Activated gamma-delta T cell treated with anti-CD3 and anti-CD28 coated beads, Interleukin-2, amount 50 U/mL, for 16 hours (primary cell): ENCODE measurements at regions not wholly inside any gene's neighbourhood (a gene's known extent, or its start where the extent isn't known, plus 50 kb on each side); places are given as distances from the start of the nearest gene placed in this dataset.
"Not testable (repeated sequence)": the region's sequence is repeated elsewhere in the genome, so short reads cannot be mapped to it uniquely, and the experiment has no call there.

Experiments used
- DNase-seq: peaks from one replicate; pipeline ENCODE4 v3.0.0-alpha.2; 2020; ENCODE audit warnings: low read depth

- DNase-seq, result no peak
These were observed 233.0 kb upstream of the NFIA start for GRCh38 chr1:60849401-60849800.

- DNase-seq, result no peak
These were observed 233.7 kb upstream of the NFIA start for GRCh38 chr1:60848583-60849188.

- no peak for DNase-seq
These were observed 234.3 kb upstream of the NFIA start for GRCh38 chr1:60847855-60848582.

- no peak for DNase-seq
These were observed 235.0 kb upstream of the NFIA start for GRCh38 chr1:60847391-60847790.

GRCh38 chr1:60845659-60846058, 236.7 kb upstream of the NFIA start:
- DNase-seq, result not testable (repeated sequence)

- DNase-seq, result no peak
These were observed 240.1 kb upstream of the NFIA start for GRCh38 chr1:60842304-60842703.

- DNase-seq, result no peak
These were observed 241.0 kb upstream of the NFIA start for GRCh38 chr1:60841116-60842046.

- DNase-seq, result not testable (repeated sequence)
These were observed 241.9 kb upstream of the NFIA start for GRCh38 chr1:60840476-60840875.

GRCh38 chr1:60835649-60836048, 246.7 kb upstream of the NFIA start:
- DNase-seq, result no peak

GRCh38 chr1:60833173-60833572, 249.2 kb upstream of the NFIA start:
- DNase-seq, result no peak

- no peak for DNase-seq
These were observed 250.0 kb upstream of the NFIA start for GRCh38 chr1:60832367-60832766.

- no peak for DNase-seq
These were observed 250.6 kb upstream of the NFIA start for GRCh38 chr1:60831780-60832179.

- no peak for DNase-seq
These were observed 253.4 kb upstream of the NFIA start for GRCh38 chr1:60828944-60829343.

GRCh38 chr1:60826320-60827094, 255.9 kb upstream of the NFIA start:
- no peak for DNase-seq

- DNase-seq, result no peak
These were observed 256.8 kb upstream of the NFIA start for GRCh38 chr1:60825593-60825992.

- DNase-seq, result no peak
These were observed 259.2 kb upstream of the NFIA start for GRCh38 chr1:60823151-60823550.

GRCh38 chr1:60822252-60822651, 260.1 kb upstream of the NFIA start:
- DNase-seq, result no peak

GRCh38 chr1:60821156-60821555, 261.2 kb upstream of the NFIA start:
- DNase-seq, result no peak

GRCh38 chr1:60818969-60819701, 263.2 kb upstream of the NFIA start:
- no peak for DNase-seq

- no peak for DNase-seq
These were observed 269.3 kb upstream of the NFIA start for GRCh38 chr1:60813071-60813470.
